Motor neuron (in vitro differentiated cells): ENCODE measurements at regions not wholly inside any gene's neighbourhood (a gene's known extent, or its start where the extent isn't known, plus 50 kb on each side); places are given as distances from the start of the nearest gene placed in this dataset.

Source experiments
- ATAC-seq, 8 experiments: fragments of 200-7000 bp; cut with Tn5 transposase; replicated peaks in 6 of 8; 2 replicates each; pipeline ENCODE4 v1.8.0; 2021; ENCODE audit warnings: mild to moderate bottlenecking in 8 of 8, moderate library complexity in 8 of 8
- H3K27ac ChIP-seq, 2 donors: fragments of 250-450 bp; sonication (Bioruptor Pico); 2 replicates each; pipeline ENCODE4 v1.9.0; 2021; ENCODE audit warnings: antibody characterized with exemption in 2 of 2, mild to moderate bottlenecking in 2 of 2, moderate library complexity in 1 of 2
- H3K4me1 ChIP-seq, 2 donors: fragments of 250-450 bp; sonication (Bioruptor Pico); replicated peaks in 1 of 2; 2 replicates each; pipeline ENCODE4 v1.6.1; 2021; ENCODE audit warnings: antibody characterized with exemption in 2 of 2, mild to moderate bottlenecking in 2 of 2, moderate library complexity in 1 of 2
- H3K4me3 ChIP-seq, 5 donors: fragments of 250-450 bp; sonication (Bioruptor Pico); 2 replicates each; pipeline ENCODE4 v1.9.0; 2021; ENCODE audit warnings: antibody characterized with exemption in 5 of 5, mild to moderate bottlenecking in 5 of 5, moderate library complexity in 4 of 5
- WGBS, 10 experiments: fragments of 450-650 bp; shearing (Covaris generic); methylation state at CpG; one replicate each; pipeline ENCODE4 v1.0.0; 2022; 5-methylcytosine and 5-hydroxymethylcytosine counted together
- in situ Hi-C, 9 experiments: fragments of 400-800 bp; cut with MboI; loops; one replicate each; pipeline ENCODE4 v1.15.0; 2021; ENCODE audit warnings: low sequenced_read_pairs in 9 of 9, low pct_unique_long_range_greater_than_20kb in 2 of 9; ENCODE audit not compliant: unreplicated experiment in 9 of 9

DNA sequence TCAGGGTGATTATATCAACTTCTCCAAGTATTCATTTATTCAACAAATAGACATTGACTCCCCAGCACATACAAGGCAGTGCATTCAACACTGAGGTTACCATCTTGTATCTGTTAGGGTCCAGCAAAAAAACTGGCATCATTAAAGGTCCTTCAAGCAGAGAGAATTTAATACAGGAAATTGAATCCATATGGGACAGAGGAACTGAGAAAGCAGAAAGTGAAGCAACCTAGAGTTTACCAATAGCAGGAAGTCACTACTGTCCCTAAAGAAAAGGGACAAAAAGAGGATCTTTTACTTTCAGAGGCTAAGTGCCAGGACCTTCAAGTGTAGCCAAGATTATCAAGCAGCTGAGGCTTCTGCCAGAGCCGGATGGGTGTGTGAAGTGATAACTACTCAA, 237.8 kb upstream of the TBX3 start:
- Histone ChIP-seq H3K27ac (no peak overlapping the region), H3K4me3 (no peak overlapping the region), H3K4me1 (no peaks in the 10 kb centered on the region)
- no peak for ATAC-seq
- WGBS, 10 experiments, result 0 to 100% (median 0%) methylated on average over 1 of the region's 1 CpG; no CpG with 5 or more reads in 7 of the 10 experiments
- in situ Hi-C loops, result no loop called here

DNA sequence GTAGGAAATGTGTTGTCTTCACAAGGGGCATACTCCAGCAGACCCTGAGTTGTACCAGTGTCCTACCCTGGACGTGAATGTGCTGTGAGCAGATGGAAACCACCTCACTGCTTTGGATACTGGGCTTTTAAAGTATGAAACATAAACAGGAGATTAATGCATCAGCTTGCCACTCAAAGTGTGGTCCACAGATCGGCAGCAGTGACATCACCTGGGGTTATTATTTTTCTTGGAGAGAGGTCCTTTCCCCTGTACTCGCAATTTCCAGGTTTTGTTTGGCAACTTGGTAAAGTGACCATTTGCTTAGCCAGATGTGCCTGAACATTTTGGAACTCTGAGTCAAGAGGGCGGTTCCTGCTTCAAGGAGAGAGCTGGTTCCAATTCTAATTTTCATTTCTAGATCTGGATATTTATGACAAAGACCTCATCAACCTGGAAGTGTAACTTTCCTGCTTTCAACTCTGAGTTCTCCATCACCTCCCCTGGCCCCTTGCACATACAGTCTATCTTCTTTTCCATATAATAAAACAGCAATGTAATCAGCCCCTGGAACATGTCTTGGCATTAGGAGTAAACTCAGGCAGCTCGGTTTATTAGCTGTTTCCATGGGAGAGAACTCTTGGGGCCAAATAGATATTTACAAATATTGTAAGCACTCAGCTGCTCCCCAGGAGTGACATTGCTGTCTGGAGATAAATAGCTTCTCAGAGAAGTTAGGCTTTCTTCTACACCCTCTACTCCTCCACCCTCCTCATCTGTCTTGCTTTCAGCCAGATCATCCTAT, 237.0 kb upstream of the TBX3 start:
- no peaks in the 10 kb centered on the region for H3K4me1 ChIP-seq
- WGBS, 10 experiments, result 7 to 93% (median 35%) methylated on average over 2 to 5 of the region's 5 CpGs; no CpG with 5 or more reads in 2 of the 10 experiments
- H3K4me3 ChIP-seq, result no peak overlapping the region
- ATAC-seq, result peak in 2 of 8 experiments; percentile 16 to 18
- H3K27ac ChIP-seq, result no peak overlapping the region
- in situ Hi-C loops, result no loop called here

DNA sequence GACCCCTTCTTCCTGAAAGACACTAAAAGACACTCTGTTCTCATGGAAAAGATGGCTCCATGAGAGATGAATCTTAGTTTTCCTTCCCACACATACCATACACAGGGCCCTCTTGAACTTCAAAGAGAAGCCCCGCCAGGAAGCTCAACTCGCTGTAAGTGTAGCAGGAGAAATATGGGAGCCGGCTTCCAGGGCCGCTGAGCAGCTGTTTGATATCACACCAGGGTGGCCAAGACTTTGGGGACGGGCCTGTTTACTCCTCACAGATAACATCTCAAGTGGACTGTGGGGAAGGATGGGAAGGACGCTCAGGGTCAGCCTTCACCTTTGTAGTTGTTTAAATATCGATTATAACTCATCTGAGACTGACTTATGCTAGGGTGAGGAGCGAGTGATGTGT, 235.5 kb upstream of the TBX3 start:
- Histone ChIP-seq H3K4me1 (peaks cover 1 to 7% of the 10 kb centered on the region in 2 donors), H3K4me3 (no peak overlapping the region), H3K27ac (no peak overlapping the region)
- in situ Hi-C loops, result no loop called here
- WGBS, 10 experiments, result 75 to 100% (median 90%) methylated on average over 1 to 8 of the region's 8 CpGs; no CpG with 5 or more reads in 1 of the 10 experiments
- ATAC-seq, result no peak

DNA sequence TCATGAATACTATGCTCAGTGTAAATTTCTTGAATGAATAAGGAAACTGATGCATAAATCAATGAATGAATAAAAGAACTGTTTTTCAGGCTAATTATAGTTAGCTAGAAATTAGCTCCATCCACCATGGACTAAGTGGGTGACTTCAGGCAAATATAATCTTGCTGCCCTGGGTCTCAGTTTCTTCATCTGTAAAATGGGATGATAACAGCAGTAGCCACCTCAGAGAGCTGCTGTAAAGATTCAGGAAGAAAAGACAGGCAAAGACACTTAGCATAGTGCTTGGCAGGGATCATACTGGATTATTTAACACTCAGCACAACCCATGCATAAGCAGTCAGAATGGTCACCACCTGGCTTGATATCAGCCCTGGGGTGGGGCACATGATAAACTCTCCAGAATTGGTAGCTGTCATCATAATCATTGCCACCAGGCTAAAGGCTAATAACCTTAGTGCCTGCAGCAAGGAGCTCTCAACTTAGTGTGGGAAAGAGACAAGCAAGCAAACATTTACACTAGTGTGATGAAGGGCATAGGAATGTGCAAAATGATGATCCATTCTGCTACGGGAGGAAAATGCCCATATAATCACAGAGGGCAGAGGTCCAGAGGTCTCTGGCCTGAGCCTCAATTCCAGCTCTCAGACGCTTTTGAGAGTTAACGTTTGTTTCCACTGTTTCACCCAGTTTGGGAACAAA, 234.7 kb upstream of the TBX3 start:
- Histone ChIP-seq H3K4me3 (no peak overlapping the region), H3K27ac (no peak overlapping the region), H3K4me1 (peaks cover 7 to 8% of the 10 kb centered on the region in 2 donors)
- WGBS, 10 experiments, result 0 to 82% (median 33%) methylated on average over 1 to 3 of the region's 3 CpGs; no CpG with 5 or more reads in 4 of the 10 experiments
- ATAC-seq, result peak in 3 of 8 experiments; percentile 26 to 91 (median 85)
- in situ Hi-C loops, result no loop called here

DNA sequence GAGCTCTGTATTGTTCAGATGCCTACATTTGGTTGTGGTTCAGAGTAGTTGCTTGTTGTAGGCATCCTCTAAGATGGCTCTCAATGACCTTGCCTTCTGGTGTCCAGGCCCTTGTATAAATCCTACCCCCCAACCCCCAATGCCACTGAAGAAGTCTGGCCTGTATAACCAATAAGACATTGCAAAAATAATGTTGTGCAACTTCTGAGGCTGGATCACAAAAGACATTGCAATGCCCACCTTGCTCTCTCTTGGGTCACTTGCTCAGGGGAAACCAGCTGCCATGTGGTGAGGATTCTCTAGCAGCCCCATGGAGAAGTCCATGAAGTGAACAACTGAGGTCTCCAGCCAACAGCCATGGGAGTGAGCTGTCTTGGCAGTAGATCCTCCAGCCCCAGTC, 234.0 kb upstream of the TBX3 start:
- H3K4me1 ChIP-seq, result peaks cover 7 to 8% of the 10 kb centered on the region in 2 donors
- H3K27ac ChIP-seq, result no peak overlapping the region
- in situ Hi-C loops, result no loop called here
- ATAC-seq, result no peak
- H3K4me3 ChIP-seq, result no peak overlapping the region

DNA sequence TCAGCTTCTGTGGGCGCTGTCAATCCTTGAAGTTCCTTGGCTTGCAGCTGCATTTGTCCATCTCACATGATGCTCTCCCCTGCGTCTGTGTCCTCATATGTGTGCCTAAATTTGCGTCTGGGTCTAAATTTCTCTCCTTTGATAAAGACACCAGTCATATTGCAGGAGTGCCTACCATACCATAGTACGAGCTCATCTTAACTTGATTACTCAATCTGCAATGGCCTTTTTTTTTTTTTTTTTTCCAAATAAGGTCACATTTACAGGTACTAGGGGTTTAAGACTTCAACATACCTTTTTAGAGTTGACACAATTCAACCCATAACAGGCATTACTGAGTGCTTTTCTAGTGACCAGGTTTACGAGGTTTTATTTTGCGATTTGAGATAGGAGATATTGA, 233.3 kb upstream of the TBX3 start:
- H3K4me3 ChIP-seq, result no peak overlapping the region
- ATAC-seq, result no peak
- no peak overlapping the region for H3K27ac ChIP-seq
- in situ Hi-C loops, result no loop called here
- 59 to 100% (median 95%) methylated on average over 1 to 6 of the region's 6 CpGs; no CpG with 5 or more reads in 1 of the 10 experiments for WGBS, 10 experiments
- H3K4me1 ChIP-seq, result peaks cover 7 to 8% of the 10 kb centered on the region in 2 donors

DNA sequence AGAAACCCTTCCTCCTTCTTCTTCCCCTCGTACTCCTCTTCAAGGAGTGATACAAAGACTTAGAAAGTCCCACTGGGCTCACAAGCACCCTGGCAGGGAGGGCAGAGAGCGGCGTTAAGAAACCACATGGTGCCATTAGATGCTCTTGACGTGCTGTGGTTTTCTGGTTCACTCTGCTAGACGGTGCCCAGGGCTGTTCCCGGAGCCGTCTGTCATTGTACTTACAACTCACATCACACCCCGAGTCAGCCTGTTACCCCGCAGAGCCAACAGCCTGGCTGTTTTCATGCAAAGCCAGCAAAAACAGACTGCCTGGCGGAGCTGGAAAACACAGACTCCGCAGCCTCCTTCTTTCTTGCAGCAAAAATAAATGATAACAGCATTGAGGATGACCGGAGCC, 232.6 kb upstream of the TBX3 start:
- in situ Hi-C loops, result no loop called here
- H3K4me1 ChIP-seq, result peaks cover 7 to 8% of the 10 kb centered on the region in 2 donors
- ATAC-seq, result no peak
- 17 to 87% (median 64%) methylated on average over 3 to 11 of the region's 12 CpGs; no CpG with 5 or more reads in 3 of the 10 experiments for WGBS, 10 experiments
- no peak overlapping the region for H3K27ac ChIP-seq
- H3K4me3 ChIP-seq, result no peak overlapping the region

DNA sequence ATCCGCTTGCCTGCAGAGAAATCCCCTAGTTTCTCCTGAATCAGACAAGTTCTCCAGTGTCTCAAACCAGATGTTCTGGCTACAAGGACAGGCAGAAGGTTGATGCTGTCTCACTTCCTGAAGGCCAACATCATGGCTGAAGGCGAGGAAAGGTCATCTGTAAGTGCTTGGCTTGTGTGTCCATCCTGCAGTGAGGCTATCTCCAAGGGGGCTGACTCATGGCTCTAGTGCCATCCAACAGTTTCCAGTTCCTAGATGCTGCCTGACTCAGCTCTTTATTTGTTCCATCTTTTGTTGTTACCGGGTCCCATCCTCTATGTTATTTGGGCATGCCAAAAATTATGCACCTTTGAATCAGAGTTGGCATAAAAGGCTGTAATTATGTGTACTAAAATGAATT, 232.1 kb upstream of the TBX3 start:
- no peak overlapping the region for H3K27ac ChIP-seq
- H3K4me1 ChIP-seq, result peaks cover 7 to 8% of the 10 kb centered on the region in 2 donors
- ATAC-seq, result no peak
- 0 to 100% (median 72%) methylated on average over 1 to 3 of the region's 3 CpGs; no CpG with 5 or more reads in 4 of the 10 experiments for WGBS, 10 experiments
- in situ Hi-C loops, result no loop called here
- H3K4me3 ChIP-seq, result no peak overlapping the region

DNA sequence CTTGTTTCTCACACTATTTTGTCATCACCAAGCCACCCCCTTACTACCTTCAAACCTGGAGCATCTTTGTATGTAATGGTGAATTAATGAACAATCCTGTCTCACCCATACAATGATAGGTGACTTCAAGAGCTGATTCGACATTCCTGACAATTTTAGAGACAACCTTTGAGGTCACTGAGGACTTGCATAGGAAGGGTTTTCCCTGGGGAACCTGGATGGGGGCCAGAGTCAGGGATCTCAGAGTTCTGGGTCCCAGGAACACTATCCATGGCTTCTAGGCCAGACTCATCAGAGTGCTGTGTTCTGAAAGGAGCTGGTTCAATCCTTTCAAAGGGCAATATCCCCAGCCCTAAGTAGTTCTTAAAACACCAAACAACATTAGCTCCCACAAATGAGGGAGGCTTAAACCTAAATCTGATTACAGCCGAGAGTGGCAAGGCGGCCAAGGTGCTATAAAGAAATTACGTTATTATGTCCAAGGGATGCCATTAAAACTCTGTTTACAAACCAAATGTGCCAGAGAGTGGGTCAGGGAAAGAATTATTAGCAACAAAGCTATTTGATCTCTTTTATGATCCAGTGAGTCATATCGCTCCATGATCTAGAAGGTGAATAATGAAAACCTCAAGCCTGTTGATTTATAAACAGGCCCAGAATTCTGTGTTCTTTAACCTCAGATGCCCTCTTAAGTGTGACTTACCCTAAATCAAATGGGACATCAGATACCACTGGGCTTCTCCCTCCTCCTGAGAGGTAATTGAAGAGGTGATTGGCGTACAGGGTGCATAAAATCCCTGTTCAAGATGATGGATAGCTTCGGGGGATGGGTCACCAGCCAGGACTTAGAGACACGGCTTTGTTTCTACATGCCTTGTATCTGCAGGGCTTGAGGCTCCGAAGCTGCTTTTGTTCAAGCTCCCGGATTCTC, 230.2 kb upstream of the TBX3 start:
- in situ Hi-C loops, result no loop called here
- Histone ChIP-seq H3K4me3 (no peak overlapping the region), H3K27ac (peak overlapping the region in 1 of 2 donors; percentile 60), H3K4me1 (peaks cover 7 to 8% of the 10 kb centered on the region in 2 donors)
- ATAC-seq, result peak in 5 of 8 experiments; percentile 73 to 96 (median 94)
- 0 to 77% (median 56%) methylated on average over 2 to 9 of the region's 10 CpGs; no CpG with 5 or more reads in 1 of the 10 experiments for WGBS, 10 experiments

DNA sequence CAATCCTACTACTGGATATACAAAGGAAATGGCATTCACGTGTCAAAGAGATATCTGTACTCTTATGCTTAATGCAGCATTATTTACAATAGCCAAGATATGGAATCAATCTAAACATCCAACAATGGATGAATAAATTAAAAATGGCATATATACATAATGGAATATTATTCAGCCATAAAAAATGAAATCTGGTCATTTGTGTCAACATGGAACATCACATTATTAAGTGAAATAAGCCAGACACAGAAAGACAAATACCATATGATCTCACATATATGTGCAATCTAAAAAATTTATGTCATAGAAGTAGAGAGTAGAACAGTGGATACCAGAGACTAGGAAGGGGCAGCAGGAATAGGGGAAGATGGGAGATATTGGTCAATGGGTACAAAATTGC, 228.8 kb upstream of the TBX3 start:
- in situ Hi-C loops, result no loop called here
- Histone ChIP-seq H3K4me3 (no peak overlapping the region), H3K27ac (no peak overlapping the region), H3K4me1 (peaks cover 7 to 8% of the 10 kb centered on the region in 2 donors)
- 80 to 100% (median 100%) methylated on average over 1 of the region's 1 CpG for WGBS, 10 experiments
- ATAC-seq, result no peak

DNA sequence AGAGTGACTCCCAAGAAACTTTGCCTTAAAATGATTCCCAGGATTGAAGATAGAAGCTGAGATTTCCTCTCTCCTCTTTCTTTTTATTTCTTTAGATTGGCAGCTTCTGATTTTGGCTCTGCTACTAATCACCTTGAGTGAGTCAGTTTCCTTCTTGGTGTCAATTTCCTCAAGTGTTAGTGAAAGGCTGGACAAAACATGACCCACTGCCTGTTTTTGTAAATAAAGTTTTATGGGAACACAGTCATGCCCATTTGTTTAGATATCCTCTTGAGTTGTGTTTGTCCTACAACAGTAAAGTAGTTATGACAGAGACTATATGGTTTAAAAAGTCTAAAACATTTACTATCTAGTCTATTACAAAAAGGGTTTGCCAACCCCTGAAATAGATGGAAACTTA, 227.2 kb upstream of the TBX3 start:
- in situ Hi-C loops, result no loop called here
- Histone ChIP-seq H3K27ac (no peak overlapping the region), H3K4me1 (peaks cover 7 to 8% of the 10 kb centered on the region in 2 donors), H3K4me3 (no peak overlapping the region)
- ATAC-seq, result no peak

DNA sequence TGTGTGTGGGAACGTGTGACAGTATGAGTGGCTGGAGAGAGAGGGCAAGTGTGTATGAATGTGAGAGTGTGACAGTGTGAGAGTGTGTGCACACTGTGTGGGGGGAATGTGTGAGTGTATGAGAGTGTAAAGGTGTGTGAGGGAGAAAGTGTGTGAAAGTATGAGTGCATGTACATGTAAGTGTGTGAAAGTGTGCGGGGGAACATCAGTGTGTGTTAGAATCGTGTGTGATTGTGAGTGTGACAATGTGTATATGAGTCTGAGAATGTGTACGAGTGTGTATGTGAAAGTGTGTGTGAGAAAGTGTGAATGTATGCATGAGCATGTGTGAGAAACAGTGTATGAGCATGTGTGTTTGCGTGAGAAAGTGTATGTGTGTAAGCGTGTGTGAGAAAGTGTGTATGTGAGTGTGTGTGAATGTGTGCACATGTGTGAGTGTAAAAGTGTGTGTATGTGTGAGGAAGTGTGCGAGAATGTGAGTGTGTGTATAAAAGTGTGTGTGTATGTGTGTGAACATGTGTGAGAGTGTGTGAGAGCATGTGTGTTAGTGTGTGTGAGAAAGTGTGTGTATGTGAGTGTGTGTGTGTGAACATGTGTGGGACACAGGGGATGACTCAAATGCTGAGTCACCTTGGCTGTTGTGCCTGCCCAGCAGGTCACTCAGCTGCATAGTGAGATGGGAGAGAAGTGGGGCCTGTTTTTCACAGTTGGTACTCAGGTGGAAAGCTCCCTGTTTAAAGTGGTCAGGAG, 220.5 kb upstream of the TBX3 start:
- Histone ChIP-seq H3K27ac (no peak overlapping the region), H3K4me1 (peaks cover 0 to 6% of the 10 kb centered on the region in 2 donors), H3K4me3 (no peak overlapping the region)
- ATAC-seq, result peak in 2 of 8 experiments; percentile 25 to 30
- in situ Hi-C loops, result no loop called here
- 61 to 94% (median 83%) methylated on average over 2 to 7 of the region's 7 CpGs; no CpG with 5 or more reads in 1 of the 10 experiments for WGBS, 10 experiments
